HCT116 (cell line): ENCODE measurements at regions not wholly inside any gene's neighbourhood (a gene's known extent, or its start where the extent isn't known, plus 50 kb on each side); places are given as distances from the start of the nearest gene placed in this dataset.

Experiments
- CTCF ChIP-seq, 3 experiments: fragments of 200-600 bp in 1 of 3; sonication (generic) in 1 of 3; IDR thresholded peaks in 2 of 3; conservative IDR thresholded peaks in 1 of 3; 2 replicates each; pipeline ENCODE4 v1.5.1; 2012 to 2017; ENCODE audit warnings: low read depth in 2 of 3, low read length in 2 of 3, antibody characterized with exemption in 1 of 3, borderline replicate concordance in 1 of 3, control low read depth in 1 of 3, mild to moderate bottlenecking in 1 of 3, mixed read lengths in 1 of 3, mixed run types in 1 of 3, moderate library complexity in 1 of 3; ENCODE audit not compliant: insufficient read depth in 1 of 3
- POLR2AphosphoS5 ChIP-seq: IDR thresholded peaks from 2 replicates; pipeline ENCODE4 v1.6.1; 2011; ENCODE audit warnings: mild to moderate bottlenecking, low read depth, low read length, moderate library complexity
- SRF ChIP-seq: IDR thresholded peaks from 2 replicates; pipeline ENCODE4 v1.6.1; 2012; ENCODE audit warnings: low read depth

- TF ChIP-seq SRF (no peak), POLR2AphosphoS5 (no peak), CTCF (IDR thresholded peaks at IDR 0.05 in 2 of 3, conservative IDR thresholded peaks at IDR 0.05 in 1 of 3; ENCODE audit: borderline replicate concordance in 1 of 3, insufficient read depth in 1 of 3, low read depth in 2 of 3, low read length in 2 of 3) (no peak)
Observed at GRCh38 chr3:124157748-124158147, 165.8 kb upstream of the ROPN1 start.
